Calu3 (cell line): ENCODE measurements at regions not wholly inside any gene's neighbourhood (a gene's known extent, or its start where the extent isn't known, plus 50 kb on each side); places are given as distances from the start of the nearest gene placed in this dataset.

Source experiments
- BruUV-seq: library from RNA; stranded (reverse); fragments of 400-500 nt; replicated peaks from 2 replicates; lab custom pipeline; 2021; lab: Mats Ljungman, UMichigan
- CTCF ChIA-PET: fragments of 300-600 bp; sonication (Branson Sonifier 250); formaldehyde crosslinking; loops from one replicate; lab custom pipeline; 2022; ENCODE audit warnings: antibody characterized with exemption; lab: Charles Lee
- DNase-seq: peaks from one replicate; pipeline ENCODE4 v3.0.0; 2022
- H3K27ac Mint-ChIP-seq: one replicate; pipeline ENCODE4 v1.8.0; 2022; ENCODE audit warnings: mixed read lengths; ENCODE audit not compliant: unreplicated experiment
- H3K27me3 Mint-ChIP-seq: one replicate; pipeline ENCODE4 v1.8.0; 2022; ENCODE audit warnings: mixed read lengths; ENCODE audit not compliant: unreplicated experiment
- H3K36me3 Mint-ChIP-seq: one replicate; pipeline ENCODE4 v1.8.0; 2022; ENCODE audit warnings: mild to moderate bottlenecking, moderate library complexity, mixed read lengths; ENCODE audit not compliant: insufficient read depth, unreplicated experiment
- H3K4me1 Mint-ChIP-seq: one replicate; pipeline ENCODE4 v1.8.0; 2022; ENCODE audit warnings: mild to moderate bottlenecking, low read depth, mixed read lengths; ENCODE audit not compliant: unreplicated experiment
- H3K4me3 Mint-ChIP-seq: one replicate; pipeline ENCODE4 v1.8.0; 2022; ENCODE audit warnings: mild to moderate bottlenecking, low read depth, moderate library complexity, mixed read lengths; ENCODE audit not compliant: unreplicated experiment
- H3K9me3 Mint-ChIP-seq: one replicate; pipeline ENCODE4 v1.8.0; 2022; ENCODE audit warnings: low read depth, mixed read lengths; ENCODE audit not compliant: unreplicated experiment
- intact Hi-C: fragments of 100-400 bp; cut with micrococcal nuclease; formaldehyde crosslinking; loops from one replicate; pipeline ENCODE4 v1.10.0; 2022; ENCODE audit not compliant: unreplicated experiment
- TF ChIP-seq, protein P1 (sequence below): fragments of 200-600 bp; IDR thresholded peaks from one replicate; pipeline ENCODE4 v1.8.0; 2022; ENCODE audit warnings: antibody characterized with exemption; ENCODE audit not compliant: unreplicated experiment

DNA sequence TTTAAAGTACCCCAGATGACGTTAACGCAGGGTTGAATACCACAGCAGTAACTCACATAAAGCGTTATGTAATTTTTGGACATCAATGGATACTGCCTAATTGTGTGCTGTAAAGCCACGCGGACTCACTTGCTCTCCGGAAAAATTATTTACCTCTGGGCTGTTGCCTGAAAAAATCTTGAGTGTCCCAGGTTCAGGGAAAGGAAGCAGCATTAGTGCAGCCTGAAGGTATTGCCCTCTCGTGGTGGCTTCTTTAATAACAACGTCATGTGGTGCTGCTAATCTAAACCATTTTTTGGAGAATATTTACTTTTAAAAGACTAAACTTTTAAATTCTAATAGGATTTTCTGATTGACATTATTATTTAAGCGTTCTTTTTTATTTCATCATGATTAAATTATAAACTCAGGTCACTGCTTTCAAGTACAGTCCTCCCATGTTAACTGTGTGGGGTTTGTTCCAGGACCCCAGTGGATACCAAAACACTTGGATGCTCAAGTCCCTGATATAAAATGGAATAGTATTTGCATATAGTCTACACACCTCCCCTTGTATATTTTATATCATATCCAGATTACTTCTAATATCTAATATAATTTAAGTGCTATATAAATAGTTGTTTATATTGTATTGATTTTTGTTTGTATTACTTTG, 384.8 kb downstream of the FAM133A start:
- no peaks in the 10 kb centered on the region for H3K27me3 Mint-ChIP-seq
- peaks cover 16% of the 10 kb centered on the region for H3K9me3 Mint-ChIP-seq
- H3K4me1 Mint-ChIP-seq = no peaks in the 10 kb centered on the region
- H3K4me3 Mint-ChIP-seq = no peak overlapping the region
- DNase-seq = peak; percentile 1
- no peaks in the 10 kb centered on the region for H3K36me3 Mint-ChIP-seq
- intact Hi-C loops = no loop called here
- BruUV-seq = no TSS peak
- no peak overlapping the region for H3K27ac Mint-ChIP-seq
- TF ChIP-seq, protein P1, sequence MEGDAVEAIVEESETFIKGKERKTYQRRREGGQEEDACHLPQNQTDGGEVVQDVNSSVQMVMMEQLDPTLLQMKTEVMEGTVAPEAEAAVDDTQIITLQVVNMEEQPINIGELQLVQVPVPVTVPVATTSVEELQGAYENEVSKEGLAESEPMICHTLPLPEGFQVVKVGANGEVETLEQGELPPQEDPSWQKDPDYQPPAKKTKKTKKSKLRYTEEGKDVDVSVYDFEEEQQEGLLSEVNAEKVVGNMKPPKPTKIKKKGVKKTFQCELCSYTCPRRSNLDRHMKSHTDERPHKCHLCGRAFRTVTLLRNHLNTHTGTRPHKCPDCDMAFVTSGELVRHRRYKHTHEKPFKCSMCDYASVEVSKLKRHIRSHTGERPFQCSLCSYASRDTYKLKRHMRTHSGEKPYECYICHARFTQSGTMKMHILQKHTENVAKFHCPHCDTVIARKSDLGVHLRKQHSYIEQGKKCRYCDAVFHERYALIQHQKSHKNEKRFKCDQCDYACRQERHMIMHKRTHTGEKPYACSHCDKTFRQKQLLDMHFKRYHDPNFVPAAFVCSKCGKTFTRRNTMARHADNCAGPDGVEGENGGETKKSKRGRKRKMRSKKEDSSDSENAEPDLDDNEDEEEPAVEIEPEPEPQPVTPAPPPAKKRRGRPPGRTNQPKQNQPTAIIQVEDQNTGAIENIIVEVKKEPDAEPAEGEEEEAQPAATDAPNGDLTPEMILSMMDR = no peak
- CTCF ChIA-PET = no interaction called here

DNA sequence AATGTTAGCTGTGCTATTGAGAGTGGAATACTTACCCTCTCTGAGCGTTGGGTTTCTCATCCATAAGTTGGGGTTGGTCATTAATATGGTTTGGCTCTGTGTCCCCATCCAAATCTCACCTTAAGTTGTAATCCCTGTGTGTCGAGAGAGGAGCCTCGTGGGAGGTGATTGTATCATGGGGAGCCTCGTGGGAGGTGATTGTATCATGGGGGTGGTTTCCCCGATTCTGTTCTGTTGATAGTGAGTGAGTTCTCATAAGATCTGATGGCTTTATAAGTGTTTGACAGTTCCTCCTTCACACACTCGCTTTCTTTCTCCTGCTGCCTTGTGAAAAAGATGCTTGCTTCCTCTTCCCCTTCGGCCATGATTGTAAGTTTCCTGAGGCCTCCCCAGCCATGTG, 391.1 kb downstream of the FAM133A start:
- Mint-ChIP-seq H3K27me3 (no peaks in the 10 kb centered on the region), H3K36me3 (no peaks in the 10 kb centered on the region), H3K4me3 (no peak overlapping the region), H3K4me1 (no peaks in the 10 kb centered on the region), H3K9me3 (peaks cover 16% of the 10 kb centered on the region), H3K27ac (no peak overlapping the region)
- TF ChIP-seq, protein P1 = no peak
- no peak for DNase-seq
- CTCF ChIA-PET = no interaction called here
- BruUV-seq = no TSS peak
- intact Hi-C loops = no loop called here

DNA sequence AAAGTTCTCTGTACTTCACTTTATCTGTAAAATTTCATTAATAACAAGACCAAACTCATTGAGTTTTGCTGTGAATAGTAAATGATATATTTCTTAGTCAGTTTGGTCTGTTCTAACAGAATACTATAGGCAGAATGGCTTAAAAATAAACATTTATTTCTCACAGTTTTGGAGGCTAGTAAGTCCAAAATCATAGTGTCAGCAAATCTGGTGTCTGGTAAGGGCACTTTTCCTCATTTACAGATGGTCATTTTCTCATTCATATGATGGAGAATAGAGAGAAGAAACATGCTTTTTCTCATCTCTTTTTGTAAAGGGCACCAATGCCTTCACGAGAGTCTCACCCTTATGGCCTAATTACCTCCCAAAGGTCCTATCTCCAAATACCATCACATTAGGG, 415.1 kb downstream of the FAM133A start:
- H3K9me3 Mint-ChIP-seq = peaks cover 1% of the 10 kb centered on the region
- H3K27me3 Mint-ChIP-seq = no peaks in the 10 kb centered on the region
- BruUV-seq = no TSS peak
- TF ChIP-seq, protein P1 = no peak
- H3K4me3 Mint-ChIP-seq = no peak overlapping the region
- CTCF ChIA-PET = no interaction called here
- no peaks in the 10 kb centered on the region for H3K4me1 Mint-ChIP-seq
- H3K36me3 Mint-ChIP-seq = no peaks in the 10 kb centered on the region
- DNase-seq = no peak
- intact Hi-C loops = no loop called here
- no peak overlapping the region for H3K27ac Mint-ChIP-seq

DNA sequence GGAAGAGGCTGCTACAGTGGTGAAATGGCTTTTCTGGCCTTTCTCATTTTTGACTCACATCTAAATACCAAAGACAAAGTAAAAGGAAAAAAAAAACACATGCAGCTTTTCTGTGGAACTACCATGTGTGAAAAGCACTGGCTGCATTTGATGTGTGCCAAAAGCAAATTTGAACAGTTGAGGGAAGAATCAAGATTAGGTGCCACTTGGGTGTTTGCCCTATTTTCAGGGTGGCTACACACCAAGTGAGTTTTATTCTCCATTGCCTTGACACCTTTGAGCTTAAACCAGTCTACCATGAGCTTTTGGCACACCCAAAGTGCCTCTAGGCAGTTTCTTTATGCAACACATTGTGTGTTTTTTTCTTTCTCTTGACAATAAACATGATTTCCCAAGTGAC, 423.9 kb downstream of the FAM133A start:
- CTCF ChIA-PET = no interaction called here
- no peak for DNase-seq
- Mint-ChIP-seq H3K4me1 (no peaks in the 10 kb centered on the region), H3K9me3 (peaks cover 9% of the 10 kb centered on the region), H3K27ac (no peak overlapping the region), H3K4me3 (no peak overlapping the region), H3K27me3 (no peaks in the 10 kb centered on the region), H3K36me3 (no peaks in the 10 kb centered on the region)
- no TSS peak for BruUV-seq
- TF ChIP-seq, protein P1 = no peak
- intact Hi-C loops = no loop called here
